Fibroblast of peridontal ligament (primary cell): ENCODE measurements at regions not wholly inside any gene's neighbourhood (a gene's known extent, or its start where the extent isn't known, plus 50 kb on each side); places are given as distances from the start of the nearest gene placed in this dataset.

Source experiments
- DNase-seq: peaks from one replicate; pipeline ENCODE4 v3.0.0-alpha.2; 2010; ENCODE audit errors: extremely low read depth

DNA sequence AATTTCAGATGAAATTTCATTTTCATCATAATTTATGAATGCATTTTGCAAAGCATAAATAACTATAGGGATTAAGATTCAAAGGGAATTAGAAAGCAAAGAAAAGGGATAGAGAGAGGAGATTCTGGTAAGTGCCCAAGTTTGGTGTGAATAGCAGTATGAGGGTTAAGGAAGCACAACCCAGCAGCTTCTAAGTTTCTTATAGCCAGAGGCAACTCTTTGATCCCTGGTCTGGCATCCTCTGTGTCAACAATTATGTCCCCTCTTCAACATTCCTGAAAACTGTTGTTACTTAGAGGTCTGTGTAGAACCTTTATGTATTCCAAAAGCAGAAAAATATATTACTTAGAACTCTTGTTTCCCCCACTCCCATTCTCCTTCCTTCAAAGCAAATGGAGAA lies 171.6 kb upstream of the SATB2 start:
- no peak for DNase-seq

GRCh38 chr2:199627417-199627816 lies 169.7 kb upstream of the SATB2 start:
- DNase-seq = no peak

DNA sequence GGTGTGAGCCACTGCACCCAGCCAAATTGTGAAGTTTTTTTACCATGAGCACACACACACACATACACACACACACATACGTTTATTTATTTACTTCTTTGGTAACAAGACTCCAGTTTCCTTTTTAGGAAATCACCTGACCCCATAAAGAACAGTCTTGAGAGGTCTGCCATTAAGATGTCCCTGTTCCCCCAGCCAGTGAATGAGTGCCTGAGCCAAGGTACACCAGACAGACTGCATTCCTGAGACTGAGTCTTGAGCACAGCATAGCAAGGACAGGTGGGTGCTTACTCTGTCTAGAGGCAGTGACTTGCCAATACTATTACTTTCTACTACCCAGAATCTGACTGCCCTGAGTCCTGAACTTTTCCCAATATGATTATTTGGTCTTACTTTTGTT lies 167.2 kb upstream of the SATB2 start:
- DNase-seq = no peak

- no peak for DNase-seq
These were observed 154.9 kb upstream of the SATB2 start for GRCh38 chr2:199612509-199613130.

DNA sequence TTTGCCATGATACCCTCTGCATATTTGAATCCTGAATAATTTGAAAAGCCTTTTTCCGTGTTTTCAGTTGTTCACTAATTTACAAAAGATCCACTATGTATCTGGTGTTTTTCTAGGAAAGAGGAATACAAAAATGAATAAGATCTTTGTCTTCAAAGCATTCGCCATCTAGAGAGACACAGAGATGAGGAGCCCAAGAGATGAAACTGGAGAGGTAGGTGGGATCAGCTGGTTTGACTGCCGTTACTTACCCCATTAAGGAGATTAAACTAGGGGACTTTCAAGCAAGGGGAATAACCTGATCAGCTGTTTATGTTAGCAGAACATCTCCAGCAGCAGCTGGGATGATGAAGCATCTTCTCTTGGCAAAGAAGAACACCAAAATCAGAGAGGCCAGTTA lies 150.2 kb upstream of the SATB2 start:
- no peak for DNase-seq

GRCh38 chr2:199606193-199606780 lies 148.5 kb upstream of the SATB2 start:
- DNase-seq = peak; percentile 47

DNA sequence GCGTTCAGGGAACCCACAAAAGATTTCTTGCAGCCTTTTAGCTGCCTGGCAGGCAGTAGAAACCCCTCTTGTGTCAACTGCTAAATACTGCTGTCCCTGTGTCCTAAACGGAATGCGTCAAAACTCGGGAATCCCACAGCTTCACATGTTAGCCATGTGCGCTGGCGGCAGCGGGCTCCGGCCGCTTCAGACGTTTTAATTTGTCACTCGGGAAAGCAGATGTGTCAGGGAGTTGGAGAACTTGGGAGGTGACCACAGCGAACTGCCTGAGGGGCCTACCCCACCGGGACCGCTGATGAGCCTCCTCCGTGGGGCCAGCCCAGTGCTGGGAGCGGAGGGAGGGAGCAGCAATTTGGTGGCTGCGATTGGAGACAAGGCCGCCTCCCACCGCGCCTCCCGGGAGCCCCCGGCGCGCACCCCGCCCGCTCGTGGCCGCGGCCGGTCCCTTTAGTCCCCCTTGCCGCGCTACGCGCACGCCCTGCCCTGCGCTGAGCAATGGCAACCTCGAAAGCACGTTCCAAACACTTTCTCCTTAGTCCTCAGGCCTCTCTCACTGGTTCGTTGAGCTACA lies 146.1 kb upstream of the SATB2 start:
- no peak for DNase-seq

GRCh38 chr2:199602896-199603717 lies 145.4 kb upstream of the SATB2 start:
- no peak for DNase-seq

DNA sequence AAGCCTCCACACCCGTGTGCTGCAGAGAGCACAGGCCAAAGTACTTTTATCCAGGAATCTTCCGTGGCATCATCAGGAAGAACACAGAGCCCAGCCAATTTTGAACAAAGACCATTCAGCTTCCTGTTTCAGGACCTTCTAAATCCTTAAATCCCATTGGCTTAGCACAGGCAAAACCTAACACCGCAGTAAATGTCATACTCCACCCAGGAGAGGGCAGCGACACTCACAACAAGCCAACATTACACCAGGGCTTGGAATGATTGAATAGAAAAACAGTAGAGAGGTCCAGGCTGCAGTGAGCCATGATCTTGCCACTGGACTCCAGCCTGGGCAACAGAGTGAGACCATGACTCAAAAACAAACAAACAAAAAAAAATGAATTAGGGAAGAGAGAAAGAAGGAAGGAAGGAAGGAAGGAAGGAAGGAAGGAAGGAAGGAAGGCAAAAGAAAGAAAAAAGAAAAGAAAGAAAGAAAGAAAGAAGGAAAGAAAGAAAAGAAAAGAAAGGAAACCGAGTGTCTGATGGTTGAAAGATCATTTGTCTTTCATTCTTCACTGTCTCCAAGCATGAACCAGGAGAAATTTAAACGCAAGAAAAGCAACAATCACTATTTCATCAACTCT lies 144.6 kb upstream of the SATB2 start:
- DNase-seq = no peak

- no peak for DNase-seq
These were observed 138.8 kb upstream of the SATB2 start for GRCh38 chr2:199596549-199596948.

- DNase-seq = no peak
These were observed 136.7 kb upstream of the SATB2 start for GRCh38 chr2:199594443-199594842.

DNA sequence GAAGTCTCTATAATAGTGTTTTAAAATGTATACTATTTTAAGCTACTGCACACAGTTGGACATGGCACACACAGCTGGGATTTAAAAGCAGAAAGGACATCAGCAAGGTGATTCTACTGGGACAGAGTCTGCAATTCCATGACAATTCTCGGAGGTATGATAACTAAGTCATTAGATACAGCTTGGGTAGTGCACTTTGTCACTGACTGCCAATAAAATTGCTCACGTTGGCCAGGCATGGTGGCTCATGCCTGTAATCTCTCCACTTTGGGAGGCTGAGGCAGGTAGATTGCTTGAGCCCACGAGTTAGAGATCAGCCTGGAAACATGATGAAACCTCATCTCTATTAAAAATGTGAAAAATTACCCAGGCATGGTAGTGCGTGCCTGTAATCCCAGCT lies 134.1 kb upstream of the SATB2 start:
- DNase-seq = no peak

- DNase-seq = peak; percentile 62
These were observed 132.8 kb upstream of the SATB2 start for GRCh38 chr2:199590321-199591203.

DNA sequence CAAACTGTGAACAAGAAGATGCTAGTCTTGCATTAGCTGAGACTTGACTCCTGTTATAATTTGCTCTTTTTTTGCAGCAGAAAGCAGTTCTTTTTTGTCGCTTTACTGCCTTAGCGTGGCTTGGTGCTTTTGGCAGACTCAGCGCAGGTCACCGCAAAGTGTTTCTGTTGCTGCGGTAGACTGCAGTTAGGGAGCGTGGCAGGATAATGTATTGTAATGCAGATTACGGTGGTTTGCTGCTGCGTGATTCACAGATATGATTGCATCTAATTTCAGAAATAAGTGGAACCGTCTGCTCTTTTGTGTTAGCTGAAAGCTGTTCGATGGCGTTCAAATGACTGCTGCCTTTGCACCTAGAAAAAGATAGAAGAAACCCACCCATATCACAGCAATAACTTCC lies 131.6 kb upstream of the SATB2 start:
- peak; percentile 68 for DNase-seq

DNA sequence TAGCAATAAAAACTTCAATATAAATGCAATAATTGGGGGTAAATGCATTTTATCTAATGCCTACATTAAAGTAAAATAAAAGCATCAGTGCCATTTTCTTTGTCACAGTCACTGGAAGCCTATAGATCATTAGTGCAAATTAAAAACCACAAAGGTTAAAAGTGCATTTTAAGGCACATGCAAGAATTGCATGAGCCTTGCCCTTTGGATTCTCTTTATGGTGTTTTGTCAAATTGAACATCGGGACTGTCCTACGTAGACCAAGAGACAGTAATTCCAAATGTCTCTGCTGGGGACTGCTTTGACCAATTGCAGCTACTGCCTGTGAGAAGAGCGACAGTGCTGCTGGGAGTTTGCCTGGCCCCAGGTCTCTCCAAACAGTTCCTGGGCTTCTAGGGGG lies 130.3 kb upstream of the SATB2 start:
- DNase-seq = no peak

GRCh38 chr2:199586646-199587045 lies 128.9 kb upstream of the SATB2 start:
- DNase-seq = no peak

- DNase-seq = no peak
These were observed 125.9 kb upstream of the SATB2 start for GRCh38 chr2:199583676-199584075.

DNA sequence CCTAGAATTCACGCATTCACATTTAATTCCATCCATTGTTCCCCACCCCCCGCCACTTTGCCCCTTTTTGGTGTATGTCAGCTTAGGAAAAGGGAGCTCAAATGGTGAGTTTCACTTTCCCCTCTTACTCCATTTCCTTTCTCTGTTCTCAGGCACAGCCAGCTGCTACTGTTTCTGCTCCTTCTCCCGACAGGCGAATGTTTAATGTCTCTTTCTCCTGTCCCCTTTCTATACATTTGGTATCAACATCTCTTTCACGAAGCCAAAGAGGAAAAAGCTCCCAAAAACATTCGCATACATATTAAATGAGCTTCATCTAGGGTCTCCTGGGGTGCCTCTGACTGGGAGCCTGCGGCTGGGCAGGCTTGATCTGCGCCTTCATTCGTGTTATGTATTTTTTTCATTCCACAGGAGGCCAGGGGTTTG lies 124.2 kb upstream of the SATB2 start:
- DNase-seq = peak; percentile 71

GRCh38 chr2:199581408-199581807 lies 123.7 kb upstream of the SATB2 start:
- no peak for DNase-seq

DNA sequence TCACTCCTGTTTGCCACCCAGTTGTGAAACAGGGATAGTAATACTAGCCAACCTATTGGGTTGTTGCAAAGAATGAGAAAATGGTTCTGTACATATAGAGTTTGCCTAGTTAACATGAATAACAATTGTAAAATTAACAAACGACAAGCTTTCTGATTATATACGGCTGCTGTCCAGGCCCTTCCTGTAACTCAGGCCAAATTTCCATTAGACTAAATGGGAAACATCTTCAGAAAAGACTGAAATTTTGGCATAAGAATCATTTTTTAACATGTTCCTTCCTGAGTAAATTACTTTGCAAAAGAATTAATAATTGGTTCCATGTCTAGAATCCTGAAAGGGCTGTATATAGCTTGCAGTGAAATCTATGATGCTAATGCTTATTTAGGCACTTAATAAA lies 117.7 kb upstream of the SATB2 start:
- DNase-seq = no peak

- DNase-seq = peak; percentile 81
These were observed 114.8 kb upstream of the SATB2 start for GRCh38 chr2:199572571-199572970.
